ENCODE measurements at regions not wholly inside any gene's neighbourhood (a gene's known extent, or its start where the extent isn't known, plus 50 kb on each side); places are given as distances from the start of the nearest gene placed in this dataset.

- TF ChIP-seq, protein P1, sequence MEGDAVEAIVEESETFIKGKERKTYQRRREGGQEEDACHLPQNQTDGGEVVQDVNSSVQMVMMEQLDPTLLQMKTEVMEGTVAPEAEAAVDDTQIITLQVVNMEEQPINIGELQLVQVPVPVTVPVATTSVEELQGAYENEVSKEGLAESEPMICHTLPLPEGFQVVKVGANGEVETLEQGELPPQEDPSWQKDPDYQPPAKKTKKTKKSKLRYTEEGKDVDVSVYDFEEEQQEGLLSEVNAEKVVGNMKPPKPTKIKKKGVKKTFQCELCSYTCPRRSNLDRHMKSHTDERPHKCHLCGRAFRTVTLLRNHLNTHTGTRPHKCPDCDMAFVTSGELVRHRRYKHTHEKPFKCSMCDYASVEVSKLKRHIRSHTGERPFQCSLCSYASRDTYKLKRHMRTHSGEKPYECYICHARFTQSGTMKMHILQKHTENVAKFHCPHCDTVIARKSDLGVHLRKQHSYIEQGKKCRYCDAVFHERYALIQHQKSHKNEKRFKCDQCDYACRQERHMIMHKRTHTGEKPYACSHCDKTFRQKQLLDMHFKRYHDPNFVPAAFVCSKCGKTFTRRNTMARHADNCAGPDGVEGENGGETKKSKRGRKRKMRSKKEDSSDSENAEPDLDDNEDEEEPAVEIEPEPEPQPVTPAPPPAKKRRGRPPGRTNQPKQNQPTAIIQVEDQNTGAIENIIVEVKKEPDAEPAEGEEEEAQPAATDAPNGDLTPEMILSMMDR (IDR thresholded peaks at IDR 0.05): no peak
- no peak for TF ChIP-seq POLR2AphosphoS5 (IDR thresholded peaks at IDR 0.05)
- TF ChIP-seq POLR2A (IDR thresholded peaks at IDR 0.05): no peak
These were observed 664.8 kb upstream of the EEF2KMT start for GRCh38 chr16:5762362-5762761.
